ENCODE measurements at regions not wholly inside any gene's neighbourhood (a gene's known extent, or its start where the extent isn't known, plus 50 kb on each side); places are given as distances from the start of the nearest gene placed in this dataset.

DNA sequence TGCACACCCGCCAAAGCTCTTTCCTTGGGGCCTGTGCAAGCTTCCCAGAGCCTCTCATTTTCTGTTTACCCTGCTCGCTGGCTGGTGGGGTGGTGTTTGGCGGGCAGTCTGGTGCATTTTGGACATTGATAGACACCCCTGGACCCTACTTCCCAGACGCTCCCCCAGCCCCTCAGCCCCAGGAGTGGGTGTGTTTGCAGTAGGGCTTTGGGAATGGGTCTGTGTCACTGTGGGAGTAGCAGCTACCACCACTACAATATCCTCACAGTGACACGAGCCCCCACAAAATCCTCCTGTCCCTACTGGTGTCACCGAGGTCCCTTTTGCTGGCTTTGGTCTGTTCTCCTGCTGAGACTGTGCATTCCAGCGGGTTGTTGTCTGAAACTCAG is 371.3 kb downstream of the TMEM121 start:
- TF ChIP-seq POLR2A (IDR thresholded peaks at IDR 0.05; ENCODE audit: low read depth, low read length) (no peak), POLR2AphosphoS5 (IDR thresholded peaks at IDR 0.05; ENCODE audit: low read depth, low read length) (no peak), TAF1 (IDR thresholded peaks at IDR 0.05; ENCODE audit: low read depth, low read length) (no peak), PAX5 (IDR thresholded peaks at IDR 0.05; ENCODE audit: insufficient read depth, low read length, severe bottlenecking) (no peak), POU2F2 (IDR thresholded peaks at IDR 0.05; ENCODE audit: low read depth, low read length) (no peak)
